ENCODE measurements at regions not wholly inside any gene's neighbourhood (a gene's known extent, or its start where the extent isn't known, plus 50 kb on each side); places are given as distances from the start of the nearest gene placed in this dataset.

- no CpG with 5 or more reads among the region's 6 CpGs for WGBS (ENCODE audit: extremely low coverage, insufficient coverage, insufficient read length)
- no peak overlapping the region for H2AK5ac ChIP-seq (ENCODE audit: low read length)
These were observed 553.6 kb upstream of the BOD1L1 start for GRCh38 chr4:14180983-14181601.

DNA sequence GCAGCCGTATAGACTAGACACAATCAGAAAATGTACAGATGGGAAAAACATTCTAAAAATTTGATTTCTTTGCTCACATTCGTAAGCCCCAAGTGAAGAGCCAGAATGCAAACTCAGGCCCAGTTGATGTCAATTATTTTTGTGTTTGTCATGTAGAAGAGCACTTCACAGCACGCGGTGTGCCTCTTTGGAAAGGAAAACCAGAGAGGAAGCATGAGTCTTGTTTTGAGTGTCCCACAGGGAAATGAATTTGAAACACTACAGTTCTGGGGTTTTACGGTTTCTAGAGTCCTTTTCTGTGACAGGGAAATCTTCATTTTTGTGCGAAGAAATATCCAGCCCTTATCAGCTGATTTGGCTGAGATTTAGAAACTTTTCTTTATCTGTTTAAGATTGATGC, 554.6 kb upstream of the BOD1L1 start:
- Histone ChIP-seq H4K91ac (ENCODE audit: low read depth, low read length) (no peak overlapping the region), H3K23ac (ENCODE audit: low read length) (no peak overlapping the region), H2AFZ (ENCODE audit: insufficient read depth, low read length, poor library complexity) (no peak overlapping the region), H3K18ac (ENCODE audit: low read length) (no peak overlapping the region), H4K8ac (ENCODE audit: low read depth, low read length) (no peak overlapping the region), H3K79me2 (ENCODE audit: control insufficient read depth, insufficient read depth, low read length, poor library complexity) (no peaks in the 10 kb centered on the region), H3K9me3 (ENCODE audit: insufficient read depth, low read depth, low read length) (no peaks in the 10 kb centered on the region), H3K4me1 (ENCODE audit: control insufficient read depth in 1 of 2, insufficient read depth in 2 of 2, low read length in 2 of 2) (no peaks in the 10 kb centered on the region), H3K9ac (ENCODE audit: low read length) (no peak overlapping the region), H3K14ac (ENCODE audit: low read length) (no peak overlapping the region), H3K27ac (ENCODE audit: low read depth, low read length) (no peak overlapping the region), H2BK5ac (ENCODE audit: low read depth, low read length, poor library complexity) (no peak overlapping the region), H3K79me1 (ENCODE audit: low read length) (no peaks in the 10 kb centered on the region), H3K4ac (ENCODE audit: low read depth, low read length) (no peak overlapping the region), H4K12ac (ENCODE audit: low read depth, low read length) (no peak overlapping the region), H2BK12ac (ENCODE audit: low read length) (no peak overlapping the region), H3K4me2 (ENCODE audit: low read length) (no peak overlapping the region), H3K27me3 (ENCODE audit: insufficient read depth, low read length) (no peaks in the 10 kb centered on the region), H3K4me3 (ENCODE audit: low read depth, low read length) (no peak overlapping the region), H2BK120ac (ENCODE audit: insufficient read depth, low read length, poor library complexity) (no peak overlapping the region), H2AK5ac (ENCODE audit: low read length) (no peak overlapping the region), H3K36me3 (ENCODE audit: control insufficient read depth in 1 of 2, insufficient read depth in 2 of 2, low read length in 2 of 2) (no peaks in the 10 kb centered on the region)
- WGBS (ENCODE audit: extremely low coverage, insufficient coverage, insufficient read length) = no CpG with 5 or more reads among the region's 6 CpGs
- DNase-seq = no peak

More at GRCh38 chr4:14180983-14181601, 553.6 kb upstream of the BOD1L1 start:
- Histone ChIP-seq H2AFZ (ENCODE audit: insufficient read depth, low read length, poor library complexity) (no peak overlapping the region), H3K9ac (ENCODE audit: low read length) (no peak overlapping the region), H2BK12ac (ENCODE audit: low read length) (no peak overlapping the region), H3K18ac (ENCODE audit: low read length) (no peak overlapping the region), H3K36me3 (ENCODE audit: control insufficient read depth in 1 of 2, insufficient read depth in 2 of 2, low read length in 2 of 2) (no peaks in the 10 kb centered on the region), H3K14ac (ENCODE audit: low read length) (no peak overlapping the region), H3K79me1 (ENCODE audit: low read length) (no peaks in the 10 kb centered on the region), H3K4me3 (ENCODE audit: low read depth, low read length) (no peak overlapping the region), H3K23ac (ENCODE audit: low read length) (no peak overlapping the region), H3K4me1 (ENCODE audit: control insufficient read depth in 1 of 2, insufficient read depth in 2 of 2, low read length in 2 of 2) (no peaks in the 10 kb centered on the region), H3K4me2 (ENCODE audit: low read length) (no peak overlapping the region), H3K4ac (ENCODE audit: low read depth, low read length) (no peak overlapping the region), H4K12ac (ENCODE audit: low read depth, low read length) (no peak overlapping the region), H3K79me2 (ENCODE audit: control insufficient read depth, insufficient read depth, low read length, poor library complexity) (no peaks in the 10 kb centered on the region), H3K9me3 (ENCODE audit: insufficient read depth, low read depth, low read length) (no peaks in the 10 kb centered on the region), H2BK5ac (ENCODE audit: low read depth, low read length, poor library complexity) (no peak overlapping the region), H2BK120ac (ENCODE audit: insufficient read depth, low read length, poor library complexity) (no peak overlapping the region), H4K91ac (ENCODE audit: low read depth, low read length) (no peak overlapping the region), H3K27ac (ENCODE audit: low read depth, low read length) (no peak overlapping the region), H3K27me3 (ENCODE audit: insufficient read depth, low read length) (no peaks in the 10 kb centered on the region), H4K8ac (ENCODE audit: low read depth, low read length) (no peak overlapping the region)
- DNase-seq = no peak

- no peak overlapping the region for H2BK12ac ChIP-seq (ENCODE audit: low read length)
- WGBS (ENCODE audit: extremely low coverage, insufficient coverage, insufficient read length) = no CpG with 5 or more reads among the region's 3 CpGs
- no peak overlapping the region for H2AFZ ChIP-seq (ENCODE audit: insufficient read depth, low read length, poor library complexity)
These were observed 556.7 kb upstream of the BOD1L1 start for GRCh38 chr4:14184265-14184664.

DNA sequence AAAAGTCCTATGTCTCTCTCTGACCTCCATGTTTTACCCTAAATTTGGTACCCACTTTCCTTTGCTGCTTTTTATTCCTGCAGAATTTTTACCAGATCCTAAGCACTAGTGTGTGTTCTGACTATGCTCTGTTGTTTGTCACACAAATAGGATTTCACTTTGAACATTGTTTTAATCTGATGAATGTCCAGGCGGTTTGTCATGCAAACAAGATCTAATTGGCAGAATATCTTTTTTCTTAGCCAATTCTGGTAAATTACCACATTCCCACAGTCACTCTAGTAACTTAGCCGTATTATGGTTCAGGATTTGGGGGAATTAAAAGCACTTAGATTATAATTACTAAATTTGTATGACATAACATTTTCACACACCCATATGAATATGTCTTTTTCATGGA, 557.2 kb upstream of the BOD1L1 start:
- H3K4ac ChIP-seq (ENCODE audit: low read depth, low read length) = no peak overlapping the region
- H4K91ac ChIP-seq (ENCODE audit: low read depth, low read length) = no peak overlapping the region
- H4K12ac ChIP-seq (ENCODE audit: low read depth, low read length) = no peak overlapping the region
- no peak overlapping the region for H2AFZ ChIP-seq (ENCODE audit: insufficient read depth, low read length, poor library complexity)
- H3K9ac ChIP-seq (ENCODE audit: low read length) = no peak overlapping the region
- H3K4me2 ChIP-seq (ENCODE audit: low read length) = no peak overlapping the region
- H2BK12ac ChIP-seq (ENCODE audit: low read length) = no peak overlapping the region
- H3K9me3 ChIP-seq (ENCODE audit: insufficient read depth, low read depth, low read length) = no peaks in the 10 kb centered on the region
- no peak overlapping the region for H3K27ac ChIP-seq (ENCODE audit: low read depth, low read length)
- H4K8ac ChIP-seq (ENCODE audit: low read depth, low read length) = no peak overlapping the region
- H3K79me1 ChIP-seq (ENCODE audit: low read length) = no peaks in the 10 kb centered on the region
- H3K79me2 ChIP-seq (ENCODE audit: control insufficient read depth, insufficient read depth, low read length, poor library complexity) = no peaks in the 10 kb centered on the region
- no peak overlapping the region for H3K4me3 ChIP-seq (ENCODE audit: low read depth, low read length)
- WGBS (ENCODE audit: extremely low coverage, insufficient coverage, insufficient read length) = no CpG with 5 or more reads among the region's 2 CpGs
- H2AK5ac ChIP-seq (ENCODE audit: low read length) = no peak overlapping the region
- no peak overlapping the region for H3K18ac ChIP-seq (ENCODE audit: low read length)
- no peak overlapping the region for H3K23ac ChIP-seq (ENCODE audit: low read length)
- no peaks in the 10 kb centered on the region for H3K27me3 ChIP-seq (ENCODE audit: insufficient read depth, low read length)
- no peak overlapping the region for H2BK5ac ChIP-seq (ENCODE audit: low read depth, low read length, poor library complexity)
- no peaks in the 10 kb centered on the region for H3K4me1 ChIP-seq (ENCODE audit: control insufficient read depth in 1 of 2, insufficient read depth in 2 of 2, low read length in 2 of 2)
- H2BK120ac ChIP-seq (ENCODE audit: insufficient read depth, low read length, poor library complexity) = no peak overlapping the region
- DNase-seq = no peak
- H3K36me3 ChIP-seq (ENCODE audit: control insufficient read depth in 1 of 2, insufficient read depth in 2 of 2, low read length in 2 of 2) = no peaks in the 10 kb centered on the region
- H3K14ac ChIP-seq (ENCODE audit: low read length) = no peak overlapping the region

More at GRCh38 chr4:14184265-14184664, 556.7 kb upstream of the BOD1L1 start:
- Histone ChIP-seq H3K23ac (ENCODE audit: low read length) (no peak overlapping the region), H3K27ac (ENCODE audit: low read depth, low read length) (no peak overlapping the region), H3K9ac (ENCODE audit: low read length) (no peak overlapping the region), H3K79me2 (ENCODE audit: control insufficient read depth, insufficient read depth, low read length, poor library complexity) (no peaks in the 10 kb centered on the region), H3K4me1 (ENCODE audit: control insufficient read depth in 1 of 2, insufficient read depth in 2 of 2, low read length in 2 of 2) (no peaks in the 10 kb centered on the region), H3K18ac (ENCODE audit: low read length) (no peak overlapping the region), H4K8ac (ENCODE audit: low read depth, low read length) (no peak overlapping the region), H3K36me3 (ENCODE audit: control insufficient read depth in 1 of 2, insufficient read depth in 2 of 2, low read length in 2 of 2) (no peaks in the 10 kb centered on the region), H2AK5ac (ENCODE audit: low read length) (no peak overlapping the region), H3K27me3 (ENCODE audit: insufficient read depth, low read length) (no peaks in the 10 kb centered on the region), H3K9me3 (ENCODE audit: insufficient read depth, low read depth, low read length) (no peaks in the 10 kb centered on the region), H3K4me3 (ENCODE audit: low read depth, low read length) (no peak overlapping the region), H3K14ac (ENCODE audit: low read length) (no peak overlapping the region), H3K4ac (ENCODE audit: low read depth, low read length) (no peak overlapping the region), H3K79me1 (ENCODE audit: low read length) (no peaks in the 10 kb centered on the region), H2BK120ac (ENCODE audit: insufficient read depth, low read length, poor library complexity) (no peak overlapping the region), H4K12ac (ENCODE audit: low read depth, low read length) (no peak overlapping the region), H3K4me2 (ENCODE audit: low read length) (no peak overlapping the region), H4K91ac (ENCODE audit: low read depth, low read length) (no peak overlapping the region), H2BK5ac (ENCODE audit: low read depth, low read length, poor library complexity) (no peak overlapping the region)
- no peak for DNase-seq

Measured in trophoblast cell (in vitro differentiated cells and primary cell).